ENCODE measurements at regions not wholly inside any gene's neighbourhood (a gene's known extent, or its start where the extent isn't known, plus 50 kb on each side); places are given as distances from the start of the nearest gene placed in this dataset.

DNA sequence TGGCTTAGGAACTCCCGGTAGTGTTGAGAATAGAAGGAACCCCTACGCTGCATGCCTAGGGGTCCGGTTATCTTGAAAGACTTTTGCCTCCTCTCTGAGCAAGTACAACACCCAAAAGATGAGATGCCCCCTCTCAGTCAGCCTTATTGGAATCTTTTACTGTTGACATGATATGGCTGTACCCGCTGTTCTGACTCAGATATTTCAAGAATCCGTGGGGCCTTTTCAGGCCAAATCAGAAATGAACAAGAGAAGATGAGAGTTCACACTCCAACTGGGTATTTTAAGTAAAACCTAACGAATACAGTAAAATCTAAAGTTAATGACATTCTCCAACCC, 164.2 kb downstream of the PPIAL4G start:
- ATAC-seq (ENCODE audit: low read depth), result no peak
- no peak for DNase-seq
- ChIA-PET CTCF (no interaction called here), POLR2A (interaction anchor here (1.0 to 2.9 kb wide), 7 partner anchors 12 to 163 kb away, joined by 3 to 62 read pairs (median 7); no protein-coding TSS in a partner anchor)
- Mint-ChIP-seq H3K36me3 (ENCODE audit: low read depth) (peaks cover 3% of the 10 kb centered on the region), H3K27me3 (no peaks in the 10 kb centered on the region), H3K4me3 (peak overlapping the region; percentile 96), H3K9me3 (peaks cover 4% of the 10 kb centered on the region), H3K27ac (peak overlapping the region; percentile 92), H3K4me1 (peaks cover 35% of the 10 kb centered on the region)
- TF ChIP-seq, protein P1, sequence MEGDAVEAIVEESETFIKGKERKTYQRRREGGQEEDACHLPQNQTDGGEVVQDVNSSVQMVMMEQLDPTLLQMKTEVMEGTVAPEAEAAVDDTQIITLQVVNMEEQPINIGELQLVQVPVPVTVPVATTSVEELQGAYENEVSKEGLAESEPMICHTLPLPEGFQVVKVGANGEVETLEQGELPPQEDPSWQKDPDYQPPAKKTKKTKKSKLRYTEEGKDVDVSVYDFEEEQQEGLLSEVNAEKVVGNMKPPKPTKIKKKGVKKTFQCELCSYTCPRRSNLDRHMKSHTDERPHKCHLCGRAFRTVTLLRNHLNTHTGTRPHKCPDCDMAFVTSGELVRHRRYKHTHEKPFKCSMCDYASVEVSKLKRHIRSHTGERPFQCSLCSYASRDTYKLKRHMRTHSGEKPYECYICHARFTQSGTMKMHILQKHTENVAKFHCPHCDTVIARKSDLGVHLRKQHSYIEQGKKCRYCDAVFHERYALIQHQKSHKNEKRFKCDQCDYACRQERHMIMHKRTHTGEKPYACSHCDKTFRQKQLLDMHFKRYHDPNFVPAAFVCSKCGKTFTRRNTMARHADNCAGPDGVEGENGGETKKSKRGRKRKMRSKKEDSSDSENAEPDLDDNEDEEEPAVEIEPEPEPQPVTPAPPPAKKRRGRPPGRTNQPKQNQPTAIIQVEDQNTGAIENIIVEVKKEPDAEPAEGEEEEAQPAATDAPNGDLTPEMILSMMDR (IDR thresholded peaks at IDR 0.05), result no peak
- intact Hi-C loops (cut with micrococcal nuclease), result loop anchor here (1.0 to 5.0 kb wide), 4 partner anchors 15 to 167 kb away; partner anchors contain the start of gene NBPF11

GRCh38 chr1:148318123-148318903, 164.8 kb downstream of the PPIAL4G start:
- intact Hi-C loops (cut with micrococcal nuclease), result loop anchor here (1.0 to 5.0 kb wide), 4 partner anchors 16 to 166 kb away; partner anchors contain the start of gene NBPF11
- CTCF ChIA-PET, result no interaction called here

DNA sequence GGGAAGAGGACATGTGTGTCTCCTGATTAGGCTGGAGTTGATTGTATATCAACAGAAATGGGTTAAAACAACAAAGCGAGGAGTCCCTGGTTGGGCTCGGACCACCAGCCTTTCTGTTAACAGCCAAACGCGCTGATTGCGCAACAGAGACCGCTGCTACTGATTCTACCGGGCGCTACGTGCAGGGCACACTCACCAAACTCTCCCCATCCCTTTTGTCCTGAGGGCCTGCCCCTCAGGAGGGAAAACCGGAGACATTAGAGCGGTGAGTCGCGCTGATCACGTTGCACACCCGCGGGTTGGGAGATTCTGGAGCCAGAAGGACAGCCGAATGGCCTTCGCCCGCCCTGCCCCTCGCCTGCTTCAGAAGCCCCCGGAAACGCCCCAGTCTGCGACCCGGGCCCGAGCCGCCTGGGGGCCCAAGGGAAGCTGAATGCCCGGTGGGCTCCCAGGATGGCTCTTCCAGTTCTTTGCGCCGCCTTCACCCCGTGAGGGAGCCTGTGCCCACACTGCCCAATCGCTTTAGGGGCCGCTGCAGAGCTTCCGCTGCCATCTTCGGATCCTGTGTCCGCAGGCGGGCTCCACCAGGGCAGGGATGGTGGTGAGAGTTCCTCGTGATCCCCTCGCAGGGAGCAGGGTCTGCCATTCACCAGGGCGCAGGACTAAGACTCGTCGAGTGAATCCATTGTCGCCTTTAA, 165.4 kb upstream of the NBPF11 start:
- H3K4me3 Mint-ChIP-seq, result peak overlapping the region; percentile 96
- TF ChIP-seq, protein P1 (IDR thresholded peaks at IDR 0.05), result no peak
- DNase-seq (no peak), ATAC-seq (ENCODE audit: low read depth) (no peak)
- intact Hi-C loops (cut with micrococcal nuclease), result loop anchor here (5.0 kb wide), 1 partner anchor 165 kb away; the partner anchor contains the start of gene NBPF11
- peak overlapping the region; percentile 92 for H3K27ac Mint-ChIP-seq
- peaks cover 3% of the 10 kb centered on the region for H3K36me3 Mint-ChIP-seq (ENCODE audit: low read depth)
- peaks cover 4% of the 10 kb centered on the region for H3K9me3 Mint-ChIP-seq
- H3K27me3 Mint-ChIP-seq, result no peaks in the 10 kb centered on the region
- peaks cover 35% of the 10 kb centered on the region for H3K4me1 Mint-ChIP-seq
- ChIA-PET CTCF (no interaction called here), POLR2A (interaction anchor here (1.4 to 2.9 kb wide), 6 partner anchors 14 to 162 kb away, joined by 3 to 62 read pairs (median 8); no protein-coding TSS in a partner anchor)

More at GRCh38 chr1:148318123-148318903, 164.8 kb downstream of the PPIAL4G start:
- DNase-seq (peak; percentile 45), ATAC-seq (ENCODE audit: low read depth) (peak; percentile 77)
- H3K9me3 Mint-ChIP-seq, result peaks cover 4% of the 10 kb centered on the region
- TF ChIP-seq, protein P1 (IDR thresholded peaks at IDR 0.05), result no peak
- POLR2A ChIA-PET, result interaction anchor here (0.6 to 2.9 kb wide), 7 partner anchors 13 to 1971 kb away, joined by 3 to 62 read pairs (median 7); no protein-coding TSS in a partner anchor
- no peaks in the 10 kb centered on the region for H3K27me3 Mint-ChIP-seq
- H3K36me3 Mint-ChIP-seq (ENCODE audit: low read depth), result peaks cover 3% of the 10 kb centered on the region
- peak overlapping the region; percentile 96 for H3K4me3 Mint-ChIP-seq
- peak overlapping the region; percentile 92 for H3K27ac Mint-ChIP-seq
- H3K4me1 Mint-ChIP-seq, result peaks cover 35% of the 10 kb centered on the region

DNA sequence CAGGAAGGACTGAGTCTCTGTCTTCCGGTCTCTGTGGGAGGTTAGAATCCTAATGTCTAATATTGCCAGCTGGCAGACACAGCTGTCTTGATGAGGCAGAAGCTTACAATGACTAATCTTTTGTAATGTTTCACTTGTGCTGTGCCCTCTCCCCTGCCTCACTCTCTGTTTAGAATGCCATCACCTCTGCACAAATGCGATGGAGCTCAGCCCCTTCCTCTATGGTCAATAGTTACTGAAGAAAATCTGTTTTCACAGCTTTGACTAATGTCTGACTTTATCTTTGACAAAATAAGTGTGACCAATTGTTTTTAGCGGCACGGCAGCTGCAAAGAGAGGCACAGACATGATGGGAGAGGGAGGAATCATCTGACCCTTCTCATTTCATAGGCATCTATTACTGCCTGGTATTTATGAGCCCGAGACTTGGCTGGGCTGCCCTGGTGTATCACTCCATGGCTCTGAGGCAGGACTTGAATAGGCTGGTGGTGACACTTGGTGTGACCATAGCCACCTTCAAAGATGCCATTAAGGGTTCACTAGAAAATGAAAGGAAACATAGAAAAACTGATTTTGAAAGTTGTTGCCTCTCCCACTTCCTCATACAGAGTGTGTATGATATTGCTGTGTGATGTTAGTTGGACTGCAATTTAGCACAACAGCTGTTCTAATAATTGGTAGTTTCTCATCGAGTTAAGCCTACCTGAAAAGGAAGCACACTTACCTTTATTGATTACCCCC, 163.2 kb upstream of the NBPF11 start:
- H3K4me3 Mint-ChIP-seq, result peak overlapping the region; percentile 13

More for the DNA sequence above, 163.2 kb upstream of the NBPF11 start:
- Mint-ChIP-seq H3K9me3 (peaks cover 15% of the 10 kb centered on the region), H3K36me3 (ENCODE audit: low read depth) (peaks cover 3% of the 10 kb centered on the region), H3K4me1 (peaks cover 43% of the 10 kb centered on the region), H3K27ac (peak overlapping the region; percentile 13), H3K27me3 (peaks cover 7% of the 10 kb centered on the region)
- DNase-seq (no peak), ATAC-seq (ENCODE audit: low read depth) (peak; percentile 43)
- POLR2A ChIA-PET, result interaction anchor here (0.6 to 2.6 kb wide), 4 partner anchors 18 to 73 kb away, joined by 3 to 26 read pairs (median 14); no protein-coding TSS in a partner anchor
- CTCF ChIA-PET, result interaction anchor here (1.2 kb wide), 1 partner anchor 16 kb away, joined by 3 read pairs; no protein-coding TSS in a partner anchor
- TF ChIP-seq, protein P1 (IDR thresholded peaks at IDR 0.05), result no peak
- intact Hi-C loops (cut with micrococcal nuclease), result loop anchor here (5.0 kb wide), 1 partner anchor 163 kb away; the partner anchor contains the start of gene NBPF11

All from activated B cell treated with CpG ODN at 0.5 μM for 24 hours (primary cell).